Right lung (tissue), 2 donors: ENCODE measurements at regions not wholly inside any gene's neighbourhood (a gene's known extent, or its start where the extent isn't known, plus 50 kb on each side); places are given as distances from the start of the nearest gene placed in this dataset.
A peak's percentile ranks its signal among the peaks of the same experiment; 100 is the strongest.
"Not testable (repeated sequence)": the region's sequence is repeated elsewhere in the genome, so short reads cannot be mapped to it uniquely, and the experiment has no call there.

Experiments
- DNase-seq, 2 donors: peaks; one replicate each; pipeline ENCODE4 v3.0.0-alpha.2; 2013

- not testable (repeated sequence) for DNase-seq
Measured at GRCh38 chr12:54105809-54106208, 52.2 kb downstream of the HOXC4 start.

GRCh38 chr12:54106252-54106651, 52.6 kb downstream of the HOXC4 start:
- not testable (repeated sequence) for DNase-seq

GRCh38 chr12:54106803-54107579, 53.4 kb downstream of the HOXC4 start:
- DNase-seq: not testable (repeated sequence)

- not testable (repeated sequence) for DNase-seq
Measured at GRCh38 chr12:54112336-54112735, 58.7 kb downstream of the HOXC4 start.

- not testable (repeated sequence) for DNase-seq
Measured at GRCh38 chr12:54116055-54116454, 62.4 kb downstream of the HOXC4 start.

- not testable (repeated sequence) for DNase-seq
Measured at GRCh38 chr12:54117392-54117791, 63.8 kb downstream of the HOXC4 start.

GRCh38 chr12:54119082-54119481, 65.4 kb downstream of the HOXC4 start:
- not testable (repeated sequence) for DNase-seq

- not testable (repeated sequence) for DNase-seq
Measured at GRCh38 chr12:54123981-54124380, 64.8 kb downstream of the SMUG1 start.

- not testable (repeated sequence) for DNase-seq
Measured at GRCh38 chr12:54125708-54126028, 63.1 kb downstream of the SMUG1 start.

- DNase-seq: peak; percentile 28 to 41
Measured at GRCh38 chr12:54126029-54126695, 62.6 kb downstream of the SMUG1 start.

- peak; percentile 50 to 65 for DNase-seq
Measured at GRCh38 chr12:54126696-54127537, 61.9 kb downstream of the SMUG1 start.

GRCh38 chr12:54127538-54128259, 61.1 kb downstream of the SMUG1 start:
- no peak for DNase-seq

- no peak for DNase-seq
Measured at GRCh38 chr12:54128416-54128815, 60.4 kb downstream of the SMUG1 start.

- no peak for DNase-seq
Measured at GRCh38 chr12:54129028-54129903, 59.5 kb downstream of the SMUG1 start.
